ENCODE measurements at regions not wholly inside any gene's neighbourhood (a gene's known extent, or its start where the extent isn't known, plus 50 kb on each side); places are given as distances from the start of the nearest gene placed in this dataset.

GRCh38 chr6:134708079-134708478 is 241.8 kb downstream of the ALDH8A1 start:
- no peak for TF ChIP-seq CTCF (IDR thresholded peaks at IDR 0.05; ENCODE audit: insufficient read depth, low read length)
- TF ChIP-seq POLR2AphosphoS5 (IDR thresholded peaks at IDR 0.05; ENCODE audit: low read depth): no peak

All from HL-60 (cell line).